ENCODE measurements at regions not wholly inside any gene's neighbourhood (a gene's known extent, or its start where the extent isn't known, plus 50 kb on each side); places are given as distances from the start of the nearest gene placed in this dataset.

- TF ChIP-seq CTCF (IDR thresholded peaks at IDR 0.05): no peak
- H3K27ac ChIP-seq: no peak overlapping the region
- no peak for DNase-seq (ENCODE audit: low spot score)
- H3K4me3 ChIP-seq: no peak overlapping the region
Observed at GRCh38 chr2:236696834-236697233, 127.2 kb downstream of the ACKR3 start.

DNA sequence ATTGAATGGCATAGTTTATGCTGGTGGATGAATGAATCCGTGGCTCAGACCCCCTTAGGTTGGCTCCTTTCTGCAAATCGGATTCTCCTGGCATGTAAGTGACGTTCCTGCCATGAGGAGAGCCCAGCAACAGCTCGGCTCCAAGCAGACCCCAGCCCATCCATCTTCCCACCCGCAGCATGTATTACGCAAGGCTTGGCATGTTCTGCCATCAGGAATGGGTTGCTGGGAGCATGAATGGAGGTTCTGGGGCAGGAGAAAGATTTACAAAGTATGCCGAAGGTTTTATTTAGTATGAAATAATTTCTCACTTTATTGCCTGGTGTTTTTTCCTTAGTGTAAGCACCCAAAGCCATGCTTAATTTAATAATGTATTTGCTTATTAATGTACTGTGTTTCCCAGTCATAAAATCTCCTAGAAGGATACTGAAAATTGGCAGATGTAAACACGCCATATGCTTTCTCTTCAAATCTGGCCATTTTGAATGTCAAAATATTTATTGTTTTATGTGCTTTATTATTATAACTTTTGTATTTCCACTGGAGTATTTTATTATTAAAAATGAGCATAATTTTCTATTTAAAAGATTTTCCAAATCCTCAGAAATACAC is 128.5 kb downstream of the ACKR3 start:
- H3K4me3 ChIP-seq: no peak overlapping the region
- no peak for DNase-seq (ENCODE audit: low spot score)
- no peak for TF ChIP-seq CTCF (IDR thresholded peaks at IDR 0.05)
- no peak overlapping the region for H3K27ac ChIP-seq

DNA sequence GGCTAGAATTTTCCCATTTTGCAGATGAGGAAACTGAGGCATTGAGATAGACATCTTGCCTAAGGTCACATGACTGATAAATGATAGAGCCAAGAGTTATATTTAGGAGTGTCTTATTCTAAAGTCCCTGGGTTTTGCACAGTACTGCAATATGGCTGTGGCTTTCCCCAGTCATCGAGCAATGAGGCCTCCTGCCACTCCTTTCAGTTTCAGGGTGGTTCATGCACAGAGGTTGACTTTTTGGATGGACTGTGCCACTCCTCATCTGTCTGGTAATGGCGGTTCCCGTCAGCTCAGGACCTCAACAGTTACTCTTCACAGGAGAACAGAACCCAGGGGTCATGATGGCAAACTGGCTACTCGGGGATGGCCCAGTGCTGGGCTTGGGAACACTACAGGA is 131.1 kb downstream of the ACKR3 start:
- H3K4me3 ChIP-seq: no peak overlapping the region
- H3K27ac ChIP-seq: no peak overlapping the region
- peak; percentile 47 for DNase-seq (ENCODE audit: low spot score)
- no peak for TF ChIP-seq CTCF (IDR thresholded peaks at IDR 0.05)

DNA sequence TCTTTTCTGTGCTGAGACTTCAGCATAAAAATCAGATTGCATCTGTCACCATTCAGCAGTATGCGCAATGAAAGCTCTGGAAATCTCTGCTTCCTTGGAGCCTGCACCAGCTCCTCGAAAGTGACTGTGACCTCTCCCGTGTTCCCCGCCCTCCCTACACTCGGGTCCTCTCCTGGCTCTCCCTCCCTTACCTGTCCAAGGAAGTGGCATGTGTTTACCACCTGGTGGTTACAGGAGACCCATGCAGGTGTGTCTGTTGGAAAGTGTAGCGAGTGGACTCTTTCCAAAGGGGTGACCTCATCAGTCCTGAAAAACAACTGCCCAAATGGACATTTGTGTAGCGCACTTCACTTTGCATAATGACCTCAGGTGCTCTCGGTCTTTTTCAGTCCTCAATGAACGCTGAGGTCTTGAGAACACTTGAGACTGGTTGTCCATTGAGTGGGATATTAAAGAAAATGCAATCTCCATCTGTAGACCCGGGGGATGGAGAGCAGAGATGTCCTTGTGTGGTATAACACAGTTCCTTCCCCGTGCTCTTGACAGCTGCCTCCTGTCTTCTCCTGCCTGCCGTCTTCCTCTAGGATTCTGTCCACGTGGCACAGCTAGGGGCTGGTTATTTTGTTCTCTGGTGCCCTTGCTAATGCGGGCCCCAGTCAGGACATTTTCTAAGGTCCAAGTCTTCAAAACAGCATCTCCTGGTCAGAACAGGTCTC is 133.2 kb downstream of the ACKR3 start:
- H3K4me3 ChIP-seq: no peak overlapping the region
- no peak for TF ChIP-seq CTCF (IDR thresholded peaks at IDR 0.05)
- no peak for DNase-seq (ENCODE audit: low spot score)

GRCh38 chr2:236703373-236703709 is 133.7 kb downstream of the ACKR3 start:
- TF ChIP-seq CTCF (IDR thresholded peaks at IDR 0.05): no peak
- Histone ChIP-seq H3K27ac (no peak overlapping the region), H3K4me3 (no peak overlapping the region)

More for the DNA sequence above, 133.2 kb downstream of the ACKR3 start:
- H3K27ac ChIP-seq: no peak overlapping the region

DNA sequence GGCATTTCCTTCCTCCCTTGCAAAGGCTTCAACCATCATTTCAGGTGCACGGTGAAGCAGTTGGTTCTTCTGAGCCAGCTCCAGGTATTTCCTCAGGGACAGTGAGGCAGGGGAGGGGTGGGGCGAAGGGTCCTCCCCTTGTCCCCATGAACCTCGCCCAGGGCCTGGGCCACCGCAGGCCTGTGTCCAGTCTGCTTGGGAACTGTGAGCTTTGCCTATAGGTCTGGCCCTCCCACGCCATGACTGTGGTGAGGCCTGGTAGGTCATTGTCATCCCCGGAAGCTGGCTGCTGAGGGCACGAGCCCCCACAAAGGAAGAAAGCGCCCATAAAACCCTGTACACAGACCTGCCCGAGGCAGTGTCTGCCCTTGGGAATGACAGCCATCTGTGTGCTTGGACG is 134.3 kb downstream of the ACKR3 start:
- Histone ChIP-seq H3K4me3 (no peak overlapping the region), H3K27ac (no peak overlapping the region)
- TF ChIP-seq CTCF (IDR thresholded peaks at IDR 0.05): no peak
- DNase-seq (ENCODE audit: low spot score): no peak

More at GRCh38 chr2:236703373-236703709, 133.7 kb downstream of the ACKR3 start:
- no peak for DNase-seq (ENCODE audit: low spot score)

DNA sequence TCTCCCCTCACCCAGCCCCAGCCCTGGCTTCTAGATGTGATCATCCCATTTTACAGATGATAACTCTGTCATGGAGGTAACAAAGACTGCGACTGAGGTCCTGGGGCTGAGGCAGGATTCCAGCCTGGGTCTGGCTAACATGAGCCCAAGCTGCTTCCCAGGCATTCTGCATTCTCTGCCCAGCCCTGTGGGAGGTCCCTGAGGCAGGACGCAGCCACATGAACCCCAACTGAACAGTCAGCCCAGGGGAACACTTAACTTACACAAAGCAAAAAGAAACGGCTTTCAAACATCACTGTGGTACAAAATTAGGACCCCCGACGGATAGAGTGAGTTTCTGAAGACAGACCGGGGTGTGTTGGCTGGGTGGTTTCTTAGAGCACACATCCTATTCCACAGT is 135.3 kb downstream of the ACKR3 start:
- no peak for DNase-seq (ENCODE audit: low spot score)
- no peak overlapping the region for H3K27ac ChIP-seq
- TF ChIP-seq CTCF (IDR thresholded peaks at IDR 0.05): no peak
- H3K4me3 ChIP-seq: no peak overlapping the region
